Dedifferentiated amniotic fluid mesenchymal stem cell (primary cell): ENCODE measurements at regions not wholly inside any gene's neighbourhood (a gene's known extent, or its start where the extent isn't known, plus 50 kb on each side); places are given as distances from the start of the nearest gene placed in this dataset.
"Not testable (repeated sequence)": the region's sequence is repeated elsewhere in the genome, so short reads cannot be mapped to it uniquely, and the experiment has no call there.

Source experiments
- DNase-seq: peaks from one replicate; pipeline ENCODE4 v3.0.0-alpha.2; 2016; ENCODE audit errors: extremely low spot score

DNA sequence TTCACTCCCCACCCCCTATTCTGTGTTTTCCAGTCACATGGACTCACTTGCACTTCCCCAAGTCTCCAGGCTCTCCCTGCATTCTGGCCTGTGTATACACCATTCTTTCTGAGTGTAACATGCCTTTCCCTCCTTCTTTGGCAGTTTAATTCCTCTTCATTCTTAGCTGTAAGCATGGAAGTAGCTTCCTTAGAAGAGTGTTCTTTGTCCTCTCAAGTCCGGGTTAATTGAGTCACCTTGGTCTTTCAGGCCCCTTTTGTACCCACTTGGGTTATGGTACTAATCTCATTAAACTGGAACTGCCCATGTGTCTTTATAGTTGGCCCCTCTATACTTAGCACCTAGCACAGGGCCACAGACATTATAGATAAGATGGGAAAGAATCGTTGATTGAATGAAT, 525.3 kb upstream of the ADGRL4 start:
- DNase-seq: no peak

GRCh38 chr1:79530476-79530875, 523.9 kb upstream of the ADGRL4 start:
- no peak for DNase-seq

DNA sequence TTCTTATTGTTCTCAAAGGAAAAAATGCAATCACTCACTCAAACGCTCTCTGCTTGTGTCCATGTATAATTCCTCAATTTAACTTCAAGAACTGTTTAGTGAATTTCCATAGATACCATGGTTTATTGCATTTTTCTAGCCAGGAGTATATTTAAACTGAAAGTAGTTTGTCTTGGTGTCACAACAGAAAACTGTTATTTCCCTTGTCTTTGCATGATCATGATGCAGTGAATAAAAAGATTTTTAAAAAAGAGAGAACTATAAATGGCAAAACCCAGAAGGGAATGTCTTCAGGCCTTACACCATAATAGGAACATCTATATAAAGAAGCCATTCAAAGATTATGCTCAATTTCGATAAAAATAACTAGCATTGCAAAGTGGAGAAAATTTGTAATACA, 523.5 kb upstream of the ADGRL4 start:
- DNase-seq: no peak

DNA sequence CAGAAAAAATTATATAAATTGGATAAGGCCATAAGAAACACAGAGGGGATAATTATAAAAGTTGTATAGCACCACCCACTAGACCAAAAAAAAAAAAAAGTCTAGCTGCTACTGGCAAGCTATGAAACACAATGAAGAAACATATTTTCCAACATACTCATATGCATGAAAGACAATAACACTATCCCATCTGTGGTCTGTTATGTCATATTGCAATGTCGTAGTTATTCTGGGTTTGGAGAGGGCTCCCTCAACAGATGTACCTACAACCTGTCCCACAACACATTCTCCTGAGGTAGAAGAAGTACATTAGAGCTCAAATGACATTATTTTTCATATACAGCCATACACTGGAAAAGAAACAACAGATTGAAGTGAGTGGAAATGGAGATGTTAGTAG, 517.6 kb upstream of the ADGRL4 start:
- no peak for DNase-seq

GRCh38 chr1:79519084-79519760, 512.7 kb upstream of the ADGRL4 start:
- no peak for DNase-seq

- no peak for DNase-seq
Observed at GRCh38 chr1:79517470-79518224, 511.1 kb upstream of the ADGRL4 start.

GRCh38 chr1:79507770-79508169, 501.2 kb upstream of the ADGRL4 start:
- DNase-seq: no peak

GRCh38 chr1:79501153-79501552, 494.6 kb upstream of the ADGRL4 start:
- DNase-seq: no peak

- no peak for DNase-seq
Observed at GRCh38 chr1:79499541-79499940, 493.0 kb upstream of the ADGRL4 start.

- DNase-seq: peak; percentile 40
Observed at GRCh38 chr1:79497193-79497773, 490.8 kb upstream of the ADGRL4 start.

DNA sequence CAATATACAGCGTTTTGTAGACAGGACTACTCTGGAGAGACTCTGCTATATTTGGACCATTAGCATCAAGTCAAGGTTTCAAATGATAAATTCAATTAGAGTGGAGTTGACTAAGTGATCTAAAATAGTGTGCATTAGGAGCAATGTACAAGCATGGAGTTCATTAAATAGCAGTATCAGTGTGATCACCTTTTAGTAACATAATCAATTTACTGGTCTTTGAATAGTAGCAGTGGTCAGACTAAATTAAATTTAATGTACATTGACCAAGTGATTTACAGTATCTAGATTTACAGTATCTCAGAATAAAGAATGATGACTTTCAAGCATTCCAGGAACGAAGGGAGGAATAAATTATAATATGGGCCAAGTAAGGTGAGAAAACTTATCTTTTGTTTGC, 489.6 kb upstream of the ADGRL4 start:
- DNase-seq: no peak

- not testable (repeated sequence) for DNase-seq
Observed at GRCh38 chr1:79493702-79494101, 487.2 kb upstream of the ADGRL4 start.

- DNase-seq: not testable (repeated sequence)
Observed at GRCh38 chr1:79488572-79489121, 482.1 kb upstream of the ADGRL4 start.

- DNase-seq: no peak
Observed at GRCh38 chr1:79478728-79479373, 472.3 kb upstream of the ADGRL4 start.

- DNase-seq: no peak
Observed at GRCh38 chr1:79478160-79478559, 471.6 kb upstream of the ADGRL4 start.

GRCh38 chr1:79472067-79472656, 465.6 kb upstream of the ADGRL4 start:
- DNase-seq: no peak

- DNase-seq: no peak
Observed at GRCh38 chr1:79469139-79469538, 462.6 kb upstream of the ADGRL4 start.

GRCh38 chr1:79460773-79461436, 454.4 kb upstream of the ADGRL4 start:
- no peak for DNase-seq

GRCh38 chr1:79457562-79458224, 451.2 kb upstream of the ADGRL4 start:
- DNase-seq: no peak

DNA sequence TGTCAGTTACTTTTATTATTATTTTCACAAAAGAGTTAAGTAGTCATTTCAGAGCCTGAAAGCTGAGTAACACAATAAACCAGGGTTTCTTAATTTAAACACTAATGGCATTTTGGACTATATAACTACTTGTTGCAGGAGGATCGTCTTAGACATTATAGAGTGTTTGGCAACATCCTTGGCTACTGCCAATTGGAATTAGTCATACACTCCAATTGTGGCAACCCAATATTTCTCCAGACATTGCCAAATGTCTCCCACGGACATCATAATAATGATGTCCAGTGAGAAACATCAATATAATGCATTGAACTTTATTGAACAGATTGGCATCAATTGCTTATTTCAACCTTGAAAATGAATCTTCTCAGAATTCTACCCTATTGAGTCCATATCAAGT, 441.9 kb upstream of the ADGRL4 start:
- DNase-seq: no peak

GRCh38 chr1:79441238-79441637, 434.7 kb upstream of the ADGRL4 start:
- DNase-seq: no peak
